GM10266 (cell line): ENCODE measurements at regions not wholly inside any gene's neighbourhood (a gene's known extent, or its start where the extent isn't known, plus 50 kb on each side); places are given as distances from the start of the nearest gene placed in this dataset.

ENCODE experiments used
- DNase-seq: peaks from one replicate; pipeline ENCODE4 v3.0.0; 2012; ENCODE audit errors: extremely low spot score
- CTCF ChIP-seq: IDR thresholded peaks from 2 replicates; pipeline ENCODE4 v1.5.1; 2012; ENCODE audit warnings: mild to moderate bottlenecking, low read depth; ENCODE audit not compliant: control insufficient read depth, insufficient read depth; ENCODE audit errors: missing control alignments

GRCh38 chr1:208332774-208333126 lies 88.6 kb upstream of the PLXNA2 start:
- no peak for DNase-seq
- TF ChIP-seq CTCF = no peak

- no peak for DNase-seq
- no peak for TF ChIP-seq CTCF
Observed at GRCh38 chr1:208333676-208334075, 89.5 kb upstream of the PLXNA2 start.

GRCh38 chr1:208335371-208336136 lies 91.4 kb upstream of the PLXNA2 start:
- no peak for TF ChIP-seq CTCF
- DNase-seq = no peak

GRCh38 chr1:208336137-208336518 lies 91.9 kb upstream of the PLXNA2 start:
- no peak for TF ChIP-seq CTCF
- no peak for DNase-seq

GRCh38 chr1:208339911-208340310 lies 95.7 kb upstream of the PLXNA2 start:
- no peak for TF ChIP-seq CTCF
- DNase-seq = no peak

- no peak for DNase-seq
- no peak for TF ChIP-seq CTCF
Observed at GRCh38 chr1:208343226-208343625, 99.0 kb upstream of the PLXNA2 start.

GRCh38 chr1:208344202-208344857 lies 100.1 kb upstream of the PLXNA2 start:
- TF ChIP-seq CTCF = no peak
- no peak for DNase-seq
